MM.1S (cell line): ENCODE measurements at regions not wholly inside any gene's neighbourhood (a gene's known extent, or its start where the extent isn't known, plus 50 kb on each side); places are given as distances from the start of the nearest gene placed in this dataset.

Experiments
- DNase-seq: peaks from one replicate; pipeline ENCODE4 v3.0.0-alpha.2; 2015
- H2AFZ ChIP-seq: fragments of 300-600 bp; sonication (generic); 2 replicates; pipeline ENCODE4 v1.6.0; 2016; ENCODE audit warnings: antibody characterized with exemption, low read length
- H3F3A ChIP-seq: fragments of 300-600 bp; sonication (generic); 2 replicates; pipeline ENCODE4 v1.6.1; 2016; ENCODE audit warnings: mild to moderate bottlenecking, antibody characterized with exemption, low read length, moderate library complexity, mixed read lengths; ENCODE audit not compliant: insufficient read depth
- H3K27ac ChIP-seq: fragments of 300-600 bp; sonication (generic); 2 replicates; pipeline ENCODE4 v1.5.1; 2016; ENCODE audit warnings: mild to moderate bottlenecking, low read length
- H3K27me3 ChIP-seq: fragments of 300-600 bp; sonication (generic); replicated peaks from 2 replicates; pipeline ENCODE4 v1.6.0; 2016; ENCODE audit warnings: low read length; ENCODE audit not compliant: insufficient read depth
- H3K36me3 ChIP-seq: fragments of 300-600 bp; sonication (generic); replicated peaks from 2 replicates; pipeline ENCODE4 v1.6.1; 2016; ENCODE audit warnings: mild to moderate bottlenecking, low read length, mixed read lengths; ENCODE audit not compliant: insufficient read depth
- H3K4me1 ChIP-seq: fragments of 300-600 bp; sonication (generic); 2 replicates; pipeline ENCODE4 v1.6.1; 2016; ENCODE audit warnings: low read length, mixed read lengths
- H3K4me2 ChIP-seq: fragments of 300-600 bp; sonication (generic); 2 replicates; pipeline ENCODE4 v1.6.0; 2016; ENCODE audit warnings: low read depth, low read length
- H3K4me3 ChIP-seq: fragments of 300-600 bp; sonication (generic); 2 replicates; pipeline ENCODE4 v1.5.1; 2016; ENCODE audit warnings: low read length, mixed read lengths
- H3K79me2 ChIP-seq: fragments of 300-600 bp; sonication (generic); 2 replicates; pipeline ENCODE4 v1.6.1; 2016; ENCODE audit warnings: mixed run types, low read length, mixed read lengths
- H3K9ac ChIP-seq: fragments of 300-600 bp; sonication (generic); 2 replicates; pipeline ENCODE4 v1.6.1; 2016; ENCODE audit warnings: low read length, mixed read lengths
- H3K9me2 ChIP-seq: fragments of 300-600 bp; sonication (generic); replicated peaks from 2 replicates; pipeline ENCODE4 v1.6.1; 2016; ENCODE audit warnings: mild to moderate bottlenecking, low read length, mixed read lengths; ENCODE audit not compliant: insufficient read depth
- H3K9me3 ChIP-seq: fragments of 300-600 bp; sonication (generic); replicated peaks from 2 replicates; pipeline ENCODE4 v1.6.1; 2016; ENCODE audit warnings: mild to moderate bottlenecking, low read length, mixed read lengths; ENCODE audit not compliant: insufficient read depth
- H4K20me1 ChIP-seq: fragments of 300-600 bp; sonication (generic); 2 replicates; pipeline ENCODE4 v1.6.1; 2016; ENCODE audit warnings: mild to moderate bottlenecking, low read length, moderate library complexity, mixed read lengths; ENCODE audit not compliant: insufficient read depth
- EZH2 ChIP-seq: fragments of 300-600 bp; sonication (generic); optimal IDR thresholded peaks from 2 replicates; pipeline ENCODE3; 2017; ENCODE audit warnings: low read depth, mild to moderate bottlenecking, antibody characterized with exemption, low read length, mixed read lengths
- EZH2phosphoT487 ChIP-seq: fragments of 300-600 bp; sonication (generic); IDR thresholded peaks from 2 replicates; pipeline ENCODE4 v1.6.1; 2018; ENCODE audit warnings: antibody characterized with exemption, low read length
- TF ChIP-seq, protein P1 (sequence below): fragments of 300-600 bp; sonication (generic); IDR thresholded peaks from 2 replicates; pipeline ENCODE4 v1.5.1; 2016; ENCODE audit warnings: antibody characterized with exemption, low read length, mixed read lengths

DNA sequence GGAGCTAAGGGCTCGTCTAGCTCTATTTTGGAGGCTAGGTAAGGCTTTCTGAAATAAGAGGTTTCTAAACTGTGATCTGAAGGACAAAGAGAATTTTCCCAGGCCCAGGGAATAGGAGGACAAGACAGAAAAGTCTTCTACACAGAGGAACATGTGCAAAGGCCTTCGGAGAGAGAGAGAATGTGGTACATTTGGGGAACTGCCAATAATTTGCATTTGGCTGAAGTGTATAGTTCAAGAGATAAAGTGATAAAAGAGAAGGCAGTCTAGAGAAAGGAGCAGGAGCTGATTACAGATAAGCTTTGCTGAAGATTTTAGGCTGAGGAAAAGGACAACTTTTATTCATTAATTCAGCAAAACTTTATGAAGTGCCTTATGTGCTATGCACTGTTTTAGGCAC lies 214.4 kb upstream of the ELL2 start:
- H3K27ac ChIP-seq: no peak overlapping the region

DNA sequence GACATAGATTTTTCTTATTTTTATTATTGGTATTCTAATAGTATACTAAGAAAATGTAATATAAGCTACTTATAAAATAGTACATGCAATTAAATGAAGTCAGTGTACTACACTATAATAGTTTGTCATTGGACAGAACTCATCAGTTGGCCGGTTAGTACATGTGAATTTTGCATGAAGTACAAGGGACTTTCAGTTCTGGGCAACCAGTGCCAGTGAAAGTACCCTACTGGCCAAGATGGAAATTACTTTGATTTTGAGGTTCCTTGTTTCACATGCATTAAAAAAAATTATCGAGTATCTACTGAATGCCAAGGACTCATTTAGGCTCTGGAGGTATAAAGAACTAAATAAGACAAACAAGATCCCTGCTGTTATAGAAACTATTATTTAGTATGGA lies 213.4 kb upstream of the ELL2 start:
- DNase-seq: peak; percentile 57
- Histone ChIP-seq H3K4me2 (no peak overlapping the region), H3K79me2 (no peaks in the 10 kb centered on the region), H2AFZ (no peak overlapping the region), H3K27ac (no peak overlapping the region), H3K4me3 (no peak overlapping the region), H3K9ac (no peak overlapping the region), H3F3A (no peaks in the 10 kb centered on the region), H3K9me2 (no peaks in the 10 kb centered on the region), H3K27me3 (no peaks in the 10 kb centered on the region), H4K20me1 (no peaks in the 10 kb centered on the region), H3K36me3 (no peaks in the 10 kb centered on the region), H3K9me3 (no peaks in the 10 kb centered on the region), H3K4me1 (no peaks in the 10 kb centered on the region)
- TF ChIP-seq EZH2phosphoT487: no peak
- TF ChIP-seq, protein P1, sequence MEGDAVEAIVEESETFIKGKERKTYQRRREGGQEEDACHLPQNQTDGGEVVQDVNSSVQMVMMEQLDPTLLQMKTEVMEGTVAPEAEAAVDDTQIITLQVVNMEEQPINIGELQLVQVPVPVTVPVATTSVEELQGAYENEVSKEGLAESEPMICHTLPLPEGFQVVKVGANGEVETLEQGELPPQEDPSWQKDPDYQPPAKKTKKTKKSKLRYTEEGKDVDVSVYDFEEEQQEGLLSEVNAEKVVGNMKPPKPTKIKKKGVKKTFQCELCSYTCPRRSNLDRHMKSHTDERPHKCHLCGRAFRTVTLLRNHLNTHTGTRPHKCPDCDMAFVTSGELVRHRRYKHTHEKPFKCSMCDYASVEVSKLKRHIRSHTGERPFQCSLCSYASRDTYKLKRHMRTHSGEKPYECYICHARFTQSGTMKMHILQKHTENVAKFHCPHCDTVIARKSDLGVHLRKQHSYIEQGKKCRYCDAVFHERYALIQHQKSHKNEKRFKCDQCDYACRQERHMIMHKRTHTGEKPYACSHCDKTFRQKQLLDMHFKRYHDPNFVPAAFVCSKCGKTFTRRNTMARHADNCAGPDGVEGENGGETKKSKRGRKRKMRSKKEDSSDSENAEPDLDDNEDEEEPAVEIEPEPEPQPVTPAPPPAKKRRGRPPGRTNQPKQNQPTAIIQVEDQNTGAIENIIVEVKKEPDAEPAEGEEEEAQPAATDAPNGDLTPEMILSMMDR: peak; percentile 45

More for the DNA sequence above, 214.4 kb upstream of the ELL2 start:
- Histone ChIP-seq H4K20me1 (no peaks in the 10 kb centered on the region), H3K36me3 (no peaks in the 10 kb centered on the region), H3K4me1 (no peaks in the 10 kb centered on the region), H3K9me2 (no peaks in the 10 kb centered on the region), H3K4me3 (no peak overlapping the region), H3K79me2 (no peaks in the 10 kb centered on the region), H2AFZ (no peak overlapping the region), H3K9me3 (no peaks in the 10 kb centered on the region), H3K9ac (no peak overlapping the region), H3K4me2 (no peak overlapping the region), H3K27me3 (no peaks in the 10 kb centered on the region), H3F3A (no peaks in the 10 kb centered on the region)
- no peak for DNase-seq
- TF ChIP-seq, protein P1: no peak
- TF ChIP-seq EZH2 (no peak), EZH2phosphoT487 (no peak)

DNA sequence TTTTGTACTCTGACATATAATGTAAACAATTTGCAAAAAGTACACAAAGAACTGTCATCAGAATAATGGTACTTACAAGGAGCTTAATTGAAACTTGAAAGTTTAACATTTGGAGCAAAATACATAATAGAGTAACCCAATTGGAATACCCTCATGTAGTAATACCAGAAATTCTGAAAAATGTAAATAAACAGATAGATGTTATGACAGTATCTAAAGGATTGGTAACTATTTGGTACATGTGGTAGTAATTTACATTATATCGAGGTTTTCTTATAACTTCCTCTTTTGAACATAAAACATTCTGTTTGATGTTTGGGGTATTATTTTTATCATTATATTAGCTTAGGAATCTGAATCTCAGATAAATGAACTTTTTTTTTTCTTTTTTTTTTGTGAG lies 211.7 kb upstream of the ELL2 start:
- H3K79me2 ChIP-seq: no peaks in the 10 kb centered on the region
- no peak overlapping the region for H3K4me3 ChIP-seq
- no peak overlapping the region for H3K4me2 ChIP-seq
- TF ChIP-seq EZH2phosphoT487 (no peak), EZH2 (no peak)
- TF ChIP-seq, protein P1: no peak
- no peaks in the 10 kb centered on the region for H4K20me1 ChIP-seq
- H3K27ac ChIP-seq: no peak overlapping the region
- no peaks in the 10 kb centered on the region for H3K36me3 ChIP-seq
- H3K9ac ChIP-seq: no peak overlapping the region
- no peaks in the 10 kb centered on the region for H3K9me2 ChIP-seq
- DNase-seq: no peak
- H3F3A ChIP-seq: no peaks in the 10 kb centered on the region
- no peak overlapping the region for H2AFZ ChIP-seq
- no peaks in the 10 kb centered on the region for H3K4me1 ChIP-seq
- no peaks in the 10 kb centered on the region for H3K9me3 ChIP-seq
- H3K27me3 ChIP-seq: no peaks in the 10 kb centered on the region
